A549 (cell line): ENCODE measurements at regions not wholly inside any gene's neighbourhood (a gene's known extent, or its start where the extent isn't known, plus 50 kb on each side); places are given as distances from the start of the nearest gene placed in this dataset.

Source experiments
- ELK1 ChIP-seq: fragments of 150-350 bp; IDR thresholded peaks from 2 replicates; pipeline ENCODE4 v1.6.1; 2014; ENCODE audit warnings: low read depth, mild to moderate bottlenecking, low read length
- FOSB ChIP-seq: fragments of 250-450 bp; sonication (Bioruptor Pico); IDR thresholded peaks from 2 replicates; pipeline ENCODE4 v1.5.0; 2020; ENCODE audit warnings: mild to moderate bottlenecking, moderate library complexity
- HOXA7 ChIP-seq: fragments of 250-450 bp; sonication (Bioruptor Pico); IDR thresholded peaks from 2 replicates; pipeline ENCODE4 v1.5.0; 2020; ENCODE audit warnings: mild to moderate bottlenecking, moderate library complexity
- JUN ChIP-seq, 2 experiments: fragments of >200 bp; sonication (Bioruptor Twin); formaldehyde crosslinking; IDR thresholded peaks; 2 replicates in 1 of 2; 3 replicates in 1 of 2; pipeline ENCODE4 v1.6.1; 2016 to 2017
- NR3C1 ChIP-seq: fragments of >200 bp; sonication (Bioruptor Twin); formaldehyde crosslinking; IDR thresholded peaks from 3 replicates; pipeline ENCODE4 v1.6.1; 2017
- POLR2A ChIP-seq: IDR thresholded peaks from 2 replicates; pipeline ENCODE4 v1.6.1; 2012; ENCODE audit warnings: mild to moderate bottlenecking, low read length
- RNF2 ChIP-seq: fragments of 200-600 bp; sonication (generic); IDR thresholded peaks from 2 replicates; pipeline ENCODE4 v1.6.1; 2016; ENCODE audit warnings: low read depth, mild to moderate bottlenecking, antibody characterized with exemption, moderate library complexity, borderline replicate concordance
- TF ChIP-seq, protein P1 (sequence below): fragments of >200 bp; sonication (Bioruptor Twin); formaldehyde crosslinking; IDR thresholded peaks from 3 replicates; pipeline ENCODE4 v1.5.1; 2016
- TF ChIP-seq, protein P2 (sequence below): IDR thresholded peaks from 2 replicates; pipeline ENCODE4 v1.6.1; 2012

GRCh38 chr6:42503894-42504293 is 52.2 kb upstream of the TRERF1 start:
- no peak for TF ChIP-seq FOSB (CRISPR knock-in tag)
- no peak for TF ChIP-seq JUN (IDR thresholded peaks at IDR 0.05)
- TF ChIP-seq, protein P1, sequence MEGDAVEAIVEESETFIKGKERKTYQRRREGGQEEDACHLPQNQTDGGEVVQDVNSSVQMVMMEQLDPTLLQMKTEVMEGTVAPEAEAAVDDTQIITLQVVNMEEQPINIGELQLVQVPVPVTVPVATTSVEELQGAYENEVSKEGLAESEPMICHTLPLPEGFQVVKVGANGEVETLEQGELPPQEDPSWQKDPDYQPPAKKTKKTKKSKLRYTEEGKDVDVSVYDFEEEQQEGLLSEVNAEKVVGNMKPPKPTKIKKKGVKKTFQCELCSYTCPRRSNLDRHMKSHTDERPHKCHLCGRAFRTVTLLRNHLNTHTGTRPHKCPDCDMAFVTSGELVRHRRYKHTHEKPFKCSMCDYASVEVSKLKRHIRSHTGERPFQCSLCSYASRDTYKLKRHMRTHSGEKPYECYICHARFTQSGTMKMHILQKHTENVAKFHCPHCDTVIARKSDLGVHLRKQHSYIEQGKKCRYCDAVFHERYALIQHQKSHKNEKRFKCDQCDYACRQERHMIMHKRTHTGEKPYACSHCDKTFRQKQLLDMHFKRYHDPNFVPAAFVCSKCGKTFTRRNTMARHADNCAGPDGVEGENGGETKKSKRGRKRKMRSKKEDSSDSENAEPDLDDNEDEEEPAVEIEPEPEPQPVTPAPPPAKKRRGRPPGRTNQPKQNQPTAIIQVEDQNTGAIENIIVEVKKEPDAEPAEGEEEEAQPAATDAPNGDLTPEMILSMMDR: no peak
- TF ChIP-seq RNF2: no peak
- TF ChIP-seq HOXA7 (CRISPR knock-in tag): no peak
- TF ChIP-seq NR3C1: no peak
- no peak for TF ChIP-seq POLR2A
- TF ChIP-seq ELK1: no peak
- TF ChIP-seq, protein P2, sequence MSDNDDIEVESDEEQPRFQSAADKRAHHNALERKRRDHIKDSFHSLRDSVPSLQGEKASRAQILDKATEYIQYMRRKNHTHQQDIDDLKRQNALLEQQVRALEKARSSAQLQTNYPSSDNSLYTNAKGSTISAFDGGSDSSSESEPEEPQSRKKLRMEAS: no peak
